NT2/D1 (cell line): ENCODE measurements at regions not wholly inside any gene's neighbourhood (a gene's known extent, or its start where the extent isn't known, plus 50 kb on each side); places are given as distances from the start of the nearest gene placed in this dataset.

ENCODE experiments used
- SUZ12 ChIP-seq: IDR thresholded peaks from 2 replicates; pipeline ENCODE4 v1.6.1; 2011; ENCODE audit not compliant: insufficient read length, insufficient read depth; ENCODE audit errors: extremely low read depth
- YY1 ChIP-seq: IDR thresholded peaks from 2 replicates; pipeline ENCODE4 v1.6.1; 2011; ENCODE audit not compliant: insufficient read length, insufficient read depth
- ZNF274 ChIP-seq: IDR thresholded peaks from 2 replicates; pipeline ENCODE4 v1.6.1; 2011; ENCODE audit warnings: mild to moderate bottlenecking, low read depth, low read length

- TF ChIP-seq ZNF274, result no peak
- TF ChIP-seq SUZ12, result no peak
- TF ChIP-seq YY1, result no peak
Observed at GRCh38 chr2:235162082-235162836, 210.4 kb downstream of the SH3BP4 start.
